ELF-1 (cell line): ENCODE measurements at regions not wholly inside any gene's neighbourhood (a gene's known extent, or its start where the extent isn't known, plus 50 kb on each side); places are given as distances from the start of the nearest gene placed in this dataset.

ENCODE experiments used
- DNase-seq: peaks from one replicate; pipeline ENCODE4 v3.0.0-alpha.2; 2016; ENCODE audit warnings: low read depth, low spot score

DNA sequence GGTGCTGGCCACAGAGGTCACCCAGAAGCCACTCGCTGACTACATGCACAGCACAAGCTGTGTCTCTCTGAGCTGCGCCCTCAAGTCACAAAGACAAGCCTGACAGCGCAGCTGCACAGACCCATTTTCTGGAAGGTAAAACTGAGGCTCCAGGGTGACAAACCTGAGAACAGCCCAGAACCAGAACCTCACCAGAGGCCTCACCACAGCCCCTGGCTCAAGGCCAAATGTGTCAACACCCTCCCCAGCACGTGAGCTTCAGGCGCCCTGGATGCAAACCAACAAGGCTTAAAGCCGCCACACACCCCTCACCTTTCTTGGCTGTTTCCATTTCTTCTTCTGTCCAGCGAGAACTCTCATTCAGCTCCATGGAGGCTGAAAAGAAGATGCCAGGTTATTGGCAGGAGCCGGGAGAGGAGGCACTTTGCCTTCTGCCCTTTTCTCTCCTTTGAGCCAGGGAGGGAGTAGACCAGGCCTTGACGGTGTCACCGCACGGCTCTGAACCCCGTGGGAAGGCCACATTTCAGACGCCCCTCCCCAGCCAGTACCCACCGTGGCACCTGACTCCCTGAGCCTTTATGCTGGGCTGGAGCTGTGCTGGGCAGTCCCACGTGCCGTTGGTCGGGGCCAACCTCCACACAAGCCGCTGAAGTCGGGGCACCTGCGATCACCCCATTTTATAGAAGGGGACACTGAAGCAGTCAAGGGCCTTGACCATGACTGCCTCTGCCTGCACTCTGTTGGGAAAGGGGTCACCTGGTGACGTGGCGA lies 103.1 kb downstream of the RFLNA start:
- no peak for DNase-seq

DNA sequence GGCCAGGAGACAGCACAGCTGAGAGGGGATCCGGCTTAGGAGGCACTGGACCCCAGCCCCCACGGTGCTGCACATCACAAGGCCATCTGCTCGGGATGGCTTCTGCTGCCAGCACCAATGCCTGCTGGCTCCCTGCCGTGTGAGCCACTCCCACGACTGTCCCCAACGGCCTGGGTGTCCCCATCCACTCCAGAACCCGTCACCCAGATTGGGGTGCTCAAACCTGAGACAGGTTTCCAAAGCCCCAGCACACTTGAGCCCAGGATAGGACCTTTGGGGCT lies 102.4 kb downstream of the RFLNA start:
- no peak for DNase-seq

DNA sequence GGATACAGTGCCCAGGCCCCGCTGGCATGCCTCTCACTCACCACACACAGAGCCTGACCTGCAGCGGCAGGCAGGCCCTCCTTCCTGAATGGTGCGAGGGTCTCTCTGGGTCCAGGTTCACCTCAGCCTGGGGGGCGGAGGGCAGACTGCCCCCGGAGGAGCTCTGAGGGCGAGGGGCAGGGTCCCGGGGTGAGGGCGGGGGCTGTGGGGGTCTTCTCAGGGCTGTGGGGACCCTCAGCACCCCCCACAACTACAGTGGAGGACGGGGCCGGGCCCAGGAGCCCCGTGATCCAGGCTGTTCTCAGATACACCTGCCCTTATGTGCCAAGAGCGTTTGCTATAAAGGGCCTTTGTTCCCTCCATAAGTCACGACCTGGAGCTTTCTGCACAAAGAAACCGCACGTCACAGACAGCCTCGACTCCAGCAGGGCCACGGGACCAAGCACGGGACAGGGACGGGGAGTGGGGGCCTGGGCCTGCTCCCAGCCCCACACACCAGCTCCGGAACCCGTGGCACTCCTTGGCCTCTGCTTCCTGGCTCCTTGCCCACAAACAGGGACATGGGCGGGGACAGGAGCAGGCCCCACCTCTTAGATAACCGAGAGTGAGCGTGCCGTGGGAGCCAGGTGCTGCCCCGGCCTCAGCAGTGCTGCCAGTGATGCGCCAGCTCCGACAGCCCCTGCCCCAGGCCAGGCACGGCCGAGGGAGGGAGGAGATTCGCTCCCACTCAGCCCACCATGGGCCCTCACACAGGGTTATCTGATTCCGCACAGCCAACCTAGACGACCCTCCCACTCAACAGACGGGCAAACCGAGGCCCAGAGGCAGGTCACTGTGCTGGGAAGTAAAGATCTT lies 101.9 kb downstream of the RFLNA start:
- no peak for DNase-seq

DNA sequence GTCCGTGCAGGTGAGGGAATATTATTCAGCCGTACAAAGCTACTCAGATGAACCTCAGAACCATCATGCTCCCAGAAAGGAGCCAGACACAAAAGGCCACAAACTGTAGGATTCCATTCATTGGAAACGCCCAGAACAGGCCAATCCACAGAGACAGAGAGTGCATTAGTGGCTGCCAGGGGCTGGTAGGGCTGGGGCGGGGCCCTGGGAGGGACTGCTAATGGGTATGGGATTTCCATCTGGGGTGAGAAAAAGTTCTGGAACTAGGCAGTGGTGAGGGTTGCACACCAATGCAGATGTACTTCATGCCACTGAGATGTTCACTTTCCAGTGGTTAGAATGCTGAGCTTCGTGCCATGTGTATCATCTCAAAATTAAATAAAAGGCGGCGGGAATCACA lies 101.1 kb downstream of the RFLNA start:
- no peak for DNase-seq

DNA sequence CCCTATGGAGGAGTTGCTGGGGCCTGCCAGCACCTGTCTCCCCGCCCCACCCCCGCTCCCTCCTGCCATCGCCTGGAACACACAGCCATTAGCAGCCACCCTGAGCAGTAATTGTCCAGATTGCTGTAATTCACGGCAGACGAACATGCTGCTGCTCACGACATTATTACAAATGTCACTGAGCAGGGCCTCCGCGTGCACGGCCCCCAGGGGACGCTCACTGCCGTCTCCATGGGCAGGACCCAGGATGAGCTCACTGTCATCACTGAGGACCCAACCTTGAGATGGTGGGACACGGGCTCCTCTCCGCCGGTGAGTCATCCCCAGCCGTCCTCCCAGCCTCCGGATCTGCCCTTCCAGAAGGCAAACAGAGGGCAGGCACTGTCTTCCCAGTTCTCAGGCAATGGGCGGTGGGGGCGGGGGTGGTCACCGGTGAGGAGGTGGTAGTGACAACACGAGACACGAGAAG lies 100.4 kb downstream of the RFLNA start:
- no peak for DNase-seq

DNA sequence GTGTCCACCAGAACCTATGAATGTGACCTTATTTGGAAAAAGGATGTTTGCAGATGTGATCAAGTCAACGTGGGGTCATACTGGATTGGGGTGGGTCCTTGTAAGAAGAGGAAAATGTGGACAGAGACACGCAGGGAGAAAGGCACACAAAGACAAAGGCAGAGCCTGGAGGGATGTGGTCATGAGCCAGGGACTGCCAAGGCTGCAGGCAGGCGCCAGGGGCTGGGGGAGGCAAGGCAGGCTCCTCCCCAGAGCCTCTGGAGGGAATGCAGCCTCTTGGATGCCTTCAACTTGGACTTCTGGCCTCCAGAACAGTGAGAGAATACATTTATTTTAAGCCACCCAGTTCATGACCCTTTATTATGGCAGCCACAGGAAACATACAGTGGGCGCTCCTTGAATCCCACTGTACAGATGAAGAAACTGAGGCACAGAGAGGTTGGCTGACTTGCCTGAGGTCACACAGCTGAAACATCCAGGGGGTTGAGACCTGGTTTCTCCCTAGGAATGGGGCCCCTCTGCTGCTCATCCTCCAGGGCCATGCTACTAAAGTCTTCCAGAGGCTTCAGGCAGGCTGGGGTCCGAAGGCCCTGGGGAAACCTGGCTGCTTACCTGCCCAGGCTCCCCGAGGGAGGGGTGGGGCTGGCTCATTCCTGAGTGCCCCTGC lies 99.7 kb downstream of the RFLNA start:
- DNase-seq, result no peak

DNA sequence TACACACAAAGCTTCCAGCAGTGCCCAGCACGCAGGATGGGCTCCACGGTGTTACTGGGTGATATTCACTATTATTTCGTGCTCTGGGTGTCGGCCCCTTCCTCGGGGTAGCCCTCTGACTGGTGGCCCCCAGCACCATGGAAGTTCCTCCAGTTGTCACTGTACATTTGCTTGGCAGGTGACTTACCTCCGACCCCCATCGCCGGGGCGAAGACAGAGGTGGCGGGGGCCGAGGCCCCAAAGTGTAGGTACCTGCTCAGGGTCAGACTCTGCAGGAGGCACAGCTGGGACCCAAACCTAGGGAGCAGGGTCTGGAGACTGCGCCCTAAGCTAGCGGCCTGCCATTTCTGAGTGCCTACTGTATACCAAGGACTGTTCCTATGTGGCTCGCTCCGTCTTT lies 98.9 kb downstream of the RFLNA start:
- DNase-seq, result no peak

DNA sequence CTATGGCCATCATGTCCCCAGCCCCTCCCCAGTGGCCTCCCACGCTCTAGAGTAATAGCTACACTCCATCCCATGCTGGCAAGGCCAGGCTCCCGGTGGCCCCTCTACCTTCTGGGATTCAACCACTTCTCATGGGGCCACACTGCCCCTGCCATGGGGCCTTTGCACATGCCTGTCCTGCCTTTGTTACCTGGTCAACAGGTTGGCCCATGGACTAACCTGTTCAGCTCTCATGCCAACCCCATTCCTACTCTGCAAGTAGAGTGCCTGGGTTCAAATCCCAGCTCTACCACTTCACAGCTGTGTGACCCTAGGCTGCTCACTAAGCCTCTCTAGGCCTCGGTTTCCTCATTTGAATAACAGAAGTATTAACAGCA lies 98.5 kb downstream of the RFLNA start:
- DNase-seq, result no peak

DNA sequence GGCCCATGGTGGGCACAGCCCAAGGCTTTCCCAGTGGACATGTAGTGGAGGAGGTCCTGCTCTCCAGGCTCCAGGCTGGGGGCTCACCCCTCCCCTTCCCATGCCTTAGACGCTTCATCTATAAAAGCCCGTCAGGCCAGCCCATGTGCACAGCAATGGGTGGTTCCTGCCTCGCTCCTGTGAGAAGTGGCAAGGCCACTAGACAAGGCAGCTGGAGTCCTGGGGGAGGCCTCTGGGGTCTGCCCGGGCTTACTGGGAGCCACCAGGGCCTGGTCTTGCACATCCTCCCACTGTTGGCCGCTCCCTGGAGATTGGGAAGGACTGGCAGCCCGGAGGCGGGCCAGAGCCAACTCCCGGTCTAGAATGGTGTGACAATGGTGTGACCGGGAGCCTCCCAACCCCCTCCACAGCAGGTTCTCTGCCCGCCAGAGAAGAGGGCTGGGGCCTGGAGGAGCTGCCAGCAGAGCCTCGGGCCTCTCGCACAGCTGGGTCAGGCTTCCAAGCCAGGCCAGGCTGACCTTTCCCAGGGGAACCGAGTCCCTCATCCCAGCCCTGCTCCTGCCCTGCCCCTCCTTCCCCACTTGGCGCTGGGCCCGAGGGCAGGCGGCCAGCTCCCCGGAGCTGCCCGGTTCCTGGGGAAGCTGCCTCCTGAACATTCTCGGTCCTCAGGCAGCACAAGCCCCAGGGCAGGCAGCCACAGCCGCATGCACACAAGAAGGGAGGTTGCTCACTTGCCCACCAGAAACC lies 97.9 kb downstream of the RFLNA start:
- DNase-seq, result peak; percentile 87

DNA sequence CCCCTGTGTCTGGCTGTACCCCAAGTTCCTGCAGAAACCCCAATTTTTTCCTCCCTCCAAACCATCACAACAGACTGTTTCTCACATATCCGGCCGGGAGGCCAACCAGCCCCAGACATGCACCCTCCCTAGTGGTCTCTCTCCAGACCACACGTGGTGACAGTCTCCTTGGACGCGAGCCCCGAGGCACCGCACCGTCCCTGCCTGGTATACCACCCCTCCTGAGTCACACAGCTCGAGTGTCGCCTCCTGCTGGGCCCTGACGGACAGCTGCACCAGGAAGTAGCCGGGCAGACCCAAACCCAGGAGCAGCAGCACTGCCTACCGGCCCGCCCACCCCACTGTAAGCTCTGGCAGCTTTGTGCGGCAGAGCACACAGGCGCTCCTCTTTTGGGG lies 97.4 kb downstream of the RFLNA start:
- peak; percentile 91 for DNase-seq

DNA sequence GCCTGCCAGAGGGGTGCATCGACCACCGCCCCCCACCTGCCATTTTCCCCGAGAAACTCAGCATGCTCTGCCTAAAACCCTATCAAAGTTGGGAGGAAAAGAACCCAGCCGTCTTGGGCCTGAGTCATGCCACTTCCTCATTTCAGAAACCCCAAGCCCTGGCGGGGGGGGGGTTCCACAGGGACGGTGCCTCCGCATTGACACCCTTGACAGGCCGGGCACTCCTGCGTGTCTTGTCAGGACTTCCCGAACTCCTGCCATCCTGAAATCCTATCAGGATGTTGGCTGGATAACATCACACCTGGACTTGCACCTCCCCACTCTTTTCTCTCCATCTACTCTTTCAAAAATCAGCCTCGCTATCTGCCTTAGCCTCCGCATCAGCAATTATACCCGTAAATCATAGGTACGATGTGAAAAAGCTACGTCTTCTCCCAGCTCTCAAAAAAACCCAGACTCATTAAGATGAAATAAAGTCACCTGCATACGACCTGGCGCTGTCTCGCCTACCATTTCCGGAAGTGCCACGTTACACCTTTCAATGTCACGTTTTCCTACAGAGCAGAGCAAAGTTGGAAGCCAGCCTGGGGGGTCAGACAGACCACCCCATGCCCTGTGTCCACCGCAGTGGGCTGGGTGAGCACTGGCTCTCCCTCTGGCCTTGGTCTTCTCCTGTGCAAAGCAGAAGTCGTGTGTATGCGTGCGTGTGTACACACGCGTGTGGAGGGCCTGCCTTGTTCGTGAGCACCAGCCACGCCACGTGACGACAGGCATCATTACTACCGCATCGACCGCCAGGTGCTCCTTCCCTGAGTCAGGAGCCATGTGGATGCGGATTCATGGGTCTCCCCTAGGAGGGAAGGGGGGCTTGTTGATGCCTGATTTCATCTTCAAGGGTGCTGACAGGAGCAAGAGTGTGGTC lies 96.7 kb downstream of the RFLNA start:
- no peak for DNase-seq

DNA sequence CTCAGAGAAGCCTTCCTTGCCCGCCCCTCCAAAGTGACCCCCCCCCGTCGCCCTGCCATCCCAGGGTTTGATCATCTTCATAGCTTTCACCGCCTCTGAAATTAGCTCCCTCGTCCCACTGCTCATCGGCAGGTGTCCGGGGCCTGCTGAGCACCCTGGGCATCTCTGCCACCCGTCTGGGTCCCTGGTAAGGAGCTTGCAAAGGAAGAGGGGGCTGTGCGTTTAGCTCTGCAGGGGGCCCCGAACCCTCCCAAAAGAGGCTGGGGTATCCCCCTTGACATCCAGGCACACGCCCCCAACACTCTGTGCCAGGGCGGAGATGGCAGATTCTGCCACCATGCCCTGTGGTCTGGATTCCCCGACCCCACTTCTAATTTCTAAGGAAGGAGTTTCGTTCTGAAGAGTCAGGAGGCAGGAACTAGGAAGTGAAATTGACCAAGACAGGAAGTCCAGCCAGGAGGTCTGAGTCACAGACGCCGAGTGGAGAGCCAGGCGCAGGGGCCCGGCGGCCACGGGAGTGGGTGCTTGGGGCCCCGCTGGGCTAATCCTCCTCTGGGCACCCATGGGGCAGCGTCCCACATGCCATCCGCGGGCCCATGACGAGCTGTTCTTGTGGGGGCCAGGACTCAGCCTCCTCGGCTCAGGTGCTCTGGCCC lies 95.7 kb downstream of the RFLNA start:
- DNase-seq, result no peak

DNA sequence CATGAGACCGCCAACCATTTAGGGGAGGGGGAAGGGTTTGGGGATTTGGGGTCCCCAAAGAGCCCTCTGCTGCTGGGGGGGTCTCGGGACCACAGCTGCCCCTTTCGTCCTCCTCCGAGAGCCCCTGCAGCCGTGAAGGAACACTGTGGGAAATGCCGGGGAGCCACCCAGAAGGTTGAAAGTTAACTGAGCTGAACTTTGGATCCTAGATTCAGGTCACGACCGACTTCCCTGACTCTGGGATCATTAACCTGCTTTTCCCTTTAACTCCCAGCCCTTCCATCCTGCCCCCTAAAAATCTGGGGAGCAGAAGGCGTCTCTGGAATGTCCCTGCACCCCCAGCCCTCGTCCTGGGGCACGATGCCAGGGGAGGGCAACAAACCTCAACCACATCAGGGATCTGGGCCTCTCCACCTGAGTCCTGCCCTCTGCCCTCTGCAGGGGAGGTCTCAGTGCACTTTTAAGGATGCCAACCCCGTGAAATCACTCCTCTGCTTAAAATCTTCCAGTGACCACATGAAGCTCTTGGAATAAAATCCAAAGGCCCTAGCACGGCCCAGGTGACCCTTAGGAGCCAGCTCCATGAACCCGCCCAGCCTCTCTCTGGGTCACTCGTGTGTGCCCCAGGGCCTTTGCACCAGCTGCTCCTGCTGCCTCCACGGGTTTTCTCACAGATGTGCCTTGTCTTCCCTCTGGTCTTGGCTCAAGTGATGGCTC lies 95.0 kb downstream of the RFLNA start:
- no peak for DNase-seq

DNA sequence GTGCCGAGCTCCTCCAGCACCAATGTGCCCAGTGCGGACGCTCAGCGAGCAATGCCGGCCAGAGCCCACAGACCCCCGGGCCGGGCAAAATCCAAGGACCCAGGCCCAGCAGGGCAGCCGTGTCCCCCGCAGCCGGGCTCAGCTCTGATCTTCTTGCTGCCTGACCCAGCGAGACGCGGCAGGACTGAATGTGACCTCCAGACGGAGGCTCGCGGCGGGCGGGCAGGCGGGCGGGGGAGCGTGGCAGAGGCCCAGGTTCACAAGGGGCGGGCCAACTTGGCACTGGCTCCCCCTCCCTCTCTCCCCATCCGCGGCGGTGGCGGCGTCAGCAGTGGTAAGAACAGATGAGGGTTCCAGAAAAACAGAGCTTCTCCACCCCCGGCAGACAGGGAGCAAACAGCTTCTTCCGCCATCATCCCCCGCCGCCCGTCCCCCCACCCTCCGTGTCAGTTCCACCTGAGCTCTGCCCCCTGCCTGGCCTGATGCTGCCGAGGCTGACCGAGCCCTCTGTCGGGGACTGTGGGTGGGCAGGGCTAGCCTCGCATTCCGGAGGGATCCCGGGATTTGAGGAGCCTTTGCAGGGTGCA lies 94.3 kb downstream of the RFLNA start:
- DNase-seq, result peak; percentile 54

DNA sequence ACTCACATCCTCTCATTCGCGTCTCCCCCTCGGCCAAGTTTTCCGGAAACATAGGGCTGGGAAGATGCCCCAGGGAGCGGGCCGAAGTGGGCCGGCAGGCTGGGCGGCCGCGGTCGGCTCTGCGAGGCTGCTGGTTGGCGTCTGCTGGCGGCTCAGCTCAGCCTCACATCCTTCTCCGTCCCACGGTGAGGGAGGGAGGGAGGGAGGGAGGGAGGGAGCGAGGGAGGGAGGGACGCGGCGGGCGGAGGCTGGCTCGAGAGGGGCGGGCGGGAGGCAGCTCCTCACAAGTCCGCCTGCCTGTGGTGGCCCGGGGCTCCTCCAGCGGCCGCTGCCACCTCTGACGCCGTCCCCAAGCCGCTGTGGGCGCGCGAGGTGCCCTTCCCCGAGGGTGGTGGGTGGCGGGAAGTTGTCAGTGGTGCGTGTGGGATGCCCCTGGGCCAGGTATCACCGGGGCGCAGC lies 93.8 kb downstream of the RFLNA start:
- peak; percentile 73 for DNase-seq

DNA sequence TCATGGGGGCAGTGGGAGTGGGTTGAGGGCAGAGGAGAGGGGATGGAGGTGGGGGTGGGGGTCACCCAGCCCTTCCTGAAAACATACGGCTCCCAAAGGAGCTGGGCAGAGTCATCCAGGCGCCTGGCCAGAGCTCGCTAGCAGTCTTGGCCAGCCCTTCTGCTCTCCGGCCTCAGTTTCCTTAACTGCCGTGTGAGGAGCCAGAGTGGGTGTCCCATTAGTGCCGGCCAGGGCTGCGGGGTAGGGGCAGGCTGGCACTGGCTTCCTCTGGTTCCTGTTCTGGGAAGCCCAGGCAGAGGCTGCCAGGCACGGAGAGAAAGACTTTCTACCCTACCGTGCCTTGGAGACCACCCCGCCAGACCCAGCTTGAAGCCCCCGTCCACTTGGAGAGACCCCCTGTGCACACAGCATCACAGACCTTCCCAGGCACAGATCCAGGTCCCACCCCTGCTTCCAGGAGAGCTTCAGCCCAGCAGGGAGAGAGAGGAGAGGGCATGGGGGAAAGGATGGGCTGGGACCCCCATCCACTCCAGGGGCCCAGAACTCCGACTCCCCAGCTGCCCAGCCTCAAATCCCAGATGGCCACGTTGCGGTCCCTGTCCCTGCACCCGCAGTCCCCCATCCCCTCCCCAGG lies 93.3 kb downstream of the RFLNA start:
- DNase-seq, result no peak

DNA sequence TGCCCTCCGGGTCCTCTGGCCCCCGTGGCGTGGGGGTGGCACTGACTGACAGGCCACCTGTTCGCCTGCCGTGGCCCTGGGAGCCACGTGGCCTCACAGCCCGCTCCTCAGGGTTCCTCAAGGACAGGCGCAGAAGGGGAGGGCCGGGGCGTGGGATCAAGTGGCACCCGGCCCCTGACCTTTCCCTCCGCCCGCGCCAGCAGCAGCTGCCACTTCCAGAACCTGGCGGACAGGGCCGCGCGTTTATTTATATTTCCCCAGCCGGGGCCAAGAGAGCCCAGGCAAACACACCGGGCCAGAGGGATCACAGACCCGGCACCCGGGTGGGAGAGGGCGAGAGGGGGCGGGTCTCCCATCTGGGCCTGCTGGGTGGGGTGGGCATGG lies 92.6 kb downstream of the RFLNA start:
- no peak for DNase-seq

DNA sequence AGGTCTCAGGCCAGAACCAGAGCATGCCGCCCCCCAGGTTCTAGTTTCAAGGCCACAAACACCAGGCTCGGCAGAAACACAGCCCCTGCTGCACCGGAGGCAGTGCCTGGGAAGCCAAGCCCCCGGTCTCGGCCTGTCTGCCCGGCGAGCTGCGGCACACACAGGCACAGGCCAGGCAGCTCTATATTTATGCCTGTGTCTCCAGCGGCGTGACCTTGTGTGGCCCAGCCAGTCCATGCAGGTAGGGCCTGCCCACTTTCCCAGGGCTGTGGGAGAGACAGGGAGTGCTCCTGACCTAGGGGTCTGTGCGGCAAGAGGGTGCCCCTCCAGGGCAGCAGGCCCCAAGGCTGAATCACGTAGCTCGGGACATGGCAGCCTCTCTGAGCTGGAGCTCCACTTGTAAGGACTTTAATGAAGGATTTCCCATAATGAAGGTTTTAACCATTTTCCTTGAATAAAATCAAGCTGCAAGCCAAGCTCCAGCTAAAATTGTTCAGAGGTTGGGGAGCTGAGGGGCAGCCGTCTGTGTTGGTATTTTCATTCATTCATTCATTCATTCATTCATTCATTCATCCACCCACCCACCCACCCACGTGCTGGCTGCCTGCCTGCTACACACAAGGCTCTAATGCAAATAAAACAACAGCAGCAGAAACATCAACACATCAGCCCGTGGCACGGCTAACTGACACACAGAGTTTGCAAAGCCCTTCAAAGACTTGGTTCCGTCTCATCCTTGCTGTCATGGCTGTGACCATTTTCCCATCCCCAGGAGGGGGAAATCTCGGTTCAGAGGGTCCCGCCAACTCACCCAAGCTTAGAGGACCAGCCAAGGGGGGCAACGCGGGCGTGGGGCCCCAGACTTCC lies 92.0 kb downstream of the RFLNA start:
- peak; percentile 47 for DNase-seq
